SJSA1 (cell line): ENCODE measurements at regions not wholly inside any gene's neighbourhood (a gene's known extent, or its start where the extent isn't known, plus 50 kb on each side); places are given as distances from the start of the nearest gene placed in this dataset.
"Not testable (repeated sequence)": the region's sequence is repeated elsewhere in the genome, so short reads cannot be mapped to it uniquely, and the experiment has no call there.

Experiments
- DNase-seq, 2 experiments: peaks; one replicate each; pipeline ENCODE4 v3.0.0-alpha.2; 2015 to 2020; ENCODE audit warnings: low spot score in 2 of 2, low read depth in 1 of 2
- H3K27ac ChIP-seq: fragments of 250-450 bp; sonication (Bioruptor Pico); 2 replicates; pipeline ENCODE4 v1.5.1; 2020; ENCODE audit warnings: mild to moderate bottlenecking, moderate library complexity
- H3K27me3 ChIP-seq: fragments of 250-450 bp; sonication (Bioruptor Pico); replicated peaks from 2 replicates; pipeline ENCODE4 v1.5.1; 2020; ENCODE audit warnings: mild to moderate bottlenecking, moderate library complexity
- H3K36me3 ChIP-seq: fragments of 250-450 bp; sonication (Bioruptor Pico); 2 replicates; pipeline ENCODE4 v1.5.1; 2020; ENCODE audit warnings: mild to moderate bottlenecking
- H3K4me1 ChIP-seq: fragments of 250-450 bp; sonication (Bioruptor Pico); replicated peaks from 2 replicates; pipeline ENCODE4 v1.6.1; 2021; ENCODE audit warnings: mild to moderate bottlenecking
- H3K4me3 ChIP-seq: fragments of 250-450 bp; sonication (Bioruptor Pico); 2 replicates; pipeline ENCODE4 v1.5.1; 2020; ENCODE audit warnings: mild to moderate bottlenecking
- H3K9me3 ChIP-seq: fragments of 250-450 bp; sonication (Bioruptor Pico); replicated peaks from 2 replicates; pipeline ENCODE4 v1.5.1; 2020; ENCODE audit warnings: mild to moderate bottlenecking

DNA sequence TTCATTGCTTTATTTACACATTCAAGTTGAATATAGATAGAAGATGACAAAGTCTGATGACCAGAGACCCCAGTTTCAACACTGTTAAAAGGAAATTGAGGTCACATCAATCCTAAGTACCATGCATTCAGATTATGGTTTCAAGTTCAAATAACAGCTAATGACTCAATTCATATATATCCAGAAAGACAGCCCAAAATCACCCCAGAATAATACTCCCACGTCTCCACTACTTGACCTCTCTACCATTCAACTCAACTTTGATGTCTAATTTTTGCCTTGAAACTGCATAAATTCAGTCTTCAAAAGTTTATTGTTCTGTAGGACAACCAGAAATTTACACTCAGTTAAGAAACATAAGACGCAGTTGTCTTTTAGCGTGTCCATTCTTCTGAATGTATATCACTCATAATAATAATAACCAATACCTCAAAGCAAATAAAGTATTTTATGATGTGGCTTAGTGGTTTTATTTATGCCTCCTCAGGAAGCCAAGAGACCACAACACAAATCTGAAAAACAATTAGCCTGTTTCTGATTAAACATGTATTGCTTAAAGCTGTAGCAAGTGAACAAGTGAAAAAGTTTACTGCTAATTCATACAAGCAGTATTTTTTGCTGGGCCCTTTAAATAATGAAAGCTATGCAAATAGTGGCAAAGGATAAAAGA lies 569.0 kb downstream of the LTN1 start:
- H3K9me3 ChIP-seq: no peaks in the 10 kb centered on the region
- no peak overlapping the region for H3K4me3 ChIP-seq
- H3K36me3 ChIP-seq: no peaks in the 10 kb centered on the region
- 0 out of 2 replicates have a peak, but pooled peaks cover 4% of the 10 kb centered on the region for H3K4me1 ChIP-seq
- no peak for DNase-seq
- H3K27me3 ChIP-seq: no peaks in the 10 kb centered on the region; the same call in 1 of the 2 replicates
- H3K27ac ChIP-seq: no peak overlapping the region

DNA sequence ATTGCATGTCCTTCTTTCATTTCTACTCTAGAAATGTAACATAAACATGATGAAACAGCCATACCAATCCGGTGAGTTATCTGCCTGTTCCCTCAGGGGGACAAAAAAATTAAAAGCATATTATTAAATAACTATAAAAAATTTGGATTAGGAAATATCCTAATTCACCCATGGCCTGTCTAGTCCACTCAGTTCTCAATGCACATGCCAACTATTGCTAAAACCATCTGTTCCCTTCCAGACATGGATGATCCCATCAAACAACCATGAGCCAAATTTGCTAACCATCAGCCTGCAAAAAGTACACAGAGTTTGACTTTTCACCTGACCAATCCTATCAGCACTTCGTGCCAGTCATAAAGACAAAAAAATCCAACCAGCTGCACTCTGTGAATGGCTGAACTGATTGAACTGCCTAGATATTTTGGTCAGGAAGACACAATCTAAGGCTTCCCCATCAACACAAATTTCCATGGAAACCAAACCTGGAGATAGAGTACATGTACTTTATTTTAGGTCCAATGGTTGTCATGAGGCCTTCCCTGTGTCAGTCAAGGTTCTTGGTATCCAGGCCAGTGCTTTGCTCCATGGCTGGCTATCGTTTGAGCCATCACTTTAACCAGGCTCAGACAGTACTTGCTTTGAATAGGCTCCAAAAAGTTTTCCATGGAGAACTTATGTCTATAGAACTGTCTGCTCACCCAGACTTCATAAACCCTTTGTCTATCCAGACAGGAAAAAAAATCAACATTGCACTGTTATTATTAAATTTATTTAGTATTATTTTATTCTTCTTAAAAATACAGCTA lies 570.8 kb downstream of the LTN1 start:
- H3K36me3 ChIP-seq: no peaks in the 10 kb centered on the region
- H3K27ac ChIP-seq: no peak overlapping the region
- no peaks in the 10 kb centered on the region for H3K4me1 ChIP-seq
- H3K4me3 ChIP-seq: no peak overlapping the region
- no peak for DNase-seq
- no peaks in the 10 kb centered on the region for H3K9me3 ChIP-seq
- no peaks in the 10 kb centered on the region; the same call in 1 of the 2 replicates for H3K27me3 ChIP-seq

DNA sequence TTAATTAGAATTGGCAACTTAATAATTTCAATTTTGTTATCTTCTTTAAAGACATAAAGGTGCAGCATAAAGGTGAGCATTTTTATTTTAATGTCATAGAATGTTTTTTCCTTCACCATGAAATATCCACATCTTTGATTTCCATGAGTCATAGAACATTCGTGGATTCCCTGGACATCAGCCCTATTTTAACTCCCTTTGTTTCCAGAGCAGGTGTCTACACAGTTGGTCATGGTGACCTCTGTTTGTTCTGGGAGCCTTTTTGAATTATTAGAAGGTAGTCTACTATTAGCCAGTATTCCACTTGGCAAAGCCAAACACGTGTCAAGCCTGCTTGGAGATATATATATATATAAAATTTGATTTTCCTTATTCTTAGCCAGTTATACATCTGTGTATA lies 572.9 kb downstream of the LTN1 start:
- no peak for DNase-seq
- H3K4me3 ChIP-seq: no peak overlapping the region
- no peak overlapping the region for H3K27ac ChIP-seq
- no peaks in the 10 kb centered on the region for H3K9me3 ChIP-seq
- H3K27me3 ChIP-seq: no peaks in the 10 kb centered on the region
- no peaks in the 10 kb centered on the region for H3K4me1 ChIP-seq
- H3K36me3 ChIP-seq: no peaks in the 10 kb centered on the region

DNA sequence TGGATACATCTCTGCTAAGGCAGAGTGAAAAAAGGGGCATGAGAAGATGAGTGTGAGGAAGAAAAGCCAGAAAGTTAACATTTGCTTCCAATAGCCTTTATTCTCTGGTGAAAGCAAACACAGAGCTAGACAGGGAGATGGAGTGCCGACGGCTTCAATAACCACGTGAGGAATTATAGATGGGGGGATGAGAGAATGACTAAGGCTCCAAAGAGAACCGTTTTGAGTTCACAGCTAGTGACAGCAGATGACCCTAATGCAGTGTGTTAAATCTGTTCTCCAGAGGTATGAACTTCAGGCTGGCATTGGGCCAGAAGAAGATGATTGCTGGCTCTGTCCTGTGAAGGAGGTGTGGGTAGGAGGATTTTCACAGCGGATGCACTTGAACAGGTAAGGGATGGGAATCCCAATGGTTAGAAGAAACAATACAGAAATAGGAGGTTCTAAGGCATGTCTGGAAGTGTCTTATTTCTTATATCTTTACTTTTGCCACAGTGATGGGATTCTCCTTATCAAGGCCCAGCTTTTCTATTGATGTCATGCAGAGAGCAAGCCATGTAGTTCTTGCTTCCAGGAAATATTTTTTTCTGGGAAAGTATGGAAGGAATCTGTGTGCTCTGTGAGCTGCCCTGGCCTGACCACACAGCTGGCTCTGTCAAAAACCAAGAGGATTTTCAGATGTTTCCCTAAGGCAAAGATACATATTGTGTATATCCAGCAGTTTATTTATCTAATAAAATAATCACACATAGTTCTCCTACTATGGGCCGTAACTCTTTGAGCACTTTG lies 573.8 kb downstream of the LTN1 start:
- Histone ChIP-seq H3K36me3 (no peaks in the 10 kb centered on the region), H3K4me1 (no peaks in the 10 kb centered on the region), H3K27ac (no peak overlapping the region), H3K27me3 (no peaks in the 10 kb centered on the region), H3K9me3 (no peaks in the 10 kb centered on the region), H3K4me3 (no peak overlapping the region)
- no peak for DNase-seq

DNA sequence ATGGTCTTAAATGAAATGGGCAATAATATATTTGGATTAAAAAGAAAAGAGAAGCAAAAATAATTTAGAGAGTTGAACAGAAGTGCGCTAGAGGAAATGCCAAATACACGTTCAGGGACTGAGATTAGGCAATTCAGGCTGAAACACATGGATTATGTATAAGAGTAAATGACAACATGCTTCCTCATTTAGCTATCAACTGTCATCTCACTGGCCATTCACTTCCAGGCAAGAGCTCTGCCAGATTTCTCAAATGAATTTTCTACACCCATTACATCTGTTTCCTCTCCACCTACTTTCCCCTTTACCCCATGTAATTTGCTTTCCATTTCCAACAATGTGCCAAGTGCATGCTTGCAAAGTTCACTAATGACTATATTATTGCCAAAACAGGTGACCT lies 582.4 kb downstream of the LTN1 start:
- Histone ChIP-seq H3K9me3 (no peaks in the 10 kb centered on the region), H3K27ac (no peak overlapping the region), H3K36me3 (no peaks in the 10 kb centered on the region), H3K4me1 (no peaks in the 10 kb centered on the region), H3K27me3 (no peaks in the 10 kb centered on the region), H3K4me3 (no peak overlapping the region)
- no peak for DNase-seq

DNA sequence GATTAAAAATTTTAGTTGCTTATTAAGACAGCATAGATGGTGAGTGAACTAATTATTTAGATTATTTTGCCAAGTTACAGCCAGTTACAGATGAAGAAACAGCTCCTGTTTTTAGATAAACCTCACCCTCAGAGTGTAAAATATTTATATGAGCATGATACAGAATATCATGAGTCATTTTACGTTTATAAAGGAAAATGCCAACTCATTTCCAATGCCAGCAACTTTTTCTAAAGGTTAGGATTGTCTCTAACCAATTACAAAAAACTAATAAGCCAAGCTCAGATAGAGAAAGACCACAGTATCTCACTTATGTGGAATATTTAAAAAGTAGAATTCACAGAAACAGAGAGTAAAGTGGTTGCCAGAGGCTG lies 590.1 kb downstream of the LTN1 start:
- Histone ChIP-seq H3K4me1 (no peaks in the 10 kb centered on the region), H3K9me3 (no peaks in the 10 kb centered on the region), H3K36me3 (no peaks in the 10 kb centered on the region), H3K4me3 (no peak overlapping the region), H3K27ac (no peak overlapping the region), H3K27me3 (no peaks in the 10 kb centered on the region)
- DNase-seq: no peak

DNA sequence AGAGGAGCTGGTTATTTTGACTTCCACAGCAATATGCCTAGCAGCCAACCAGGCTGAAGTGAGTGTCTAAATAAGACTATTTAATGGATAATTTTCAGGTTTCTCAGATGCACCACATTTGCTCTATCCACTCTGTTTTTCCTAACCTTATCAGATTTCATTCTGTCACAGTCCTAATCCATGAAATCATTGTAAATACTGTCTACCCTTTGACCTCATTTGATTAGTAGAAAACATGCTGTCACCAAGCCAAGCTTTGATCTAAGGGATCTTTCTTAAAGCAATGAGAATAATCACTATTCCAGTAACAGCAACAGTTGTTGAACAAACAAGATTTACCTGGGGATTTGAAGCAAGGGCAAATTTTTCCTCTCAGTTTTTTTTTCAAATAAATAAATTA lies 595.6 kb downstream of the LTN1 start:
- Histone ChIP-seq H3K9me3 (0 out of 2 replicates have a peak, but pooled peaks cover 8% of the 10 kb centered on the region), H3K4me1 (no peaks in the 10 kb centered on the region), H3K4me3 (no peak overlapping the region), H3K27ac (no peak overlapping the region), H3K27me3 (no peaks in the 10 kb centered on the region), H3K36me3 (no peaks in the 10 kb centered on the region)
- DNase-seq: no peak

DNA sequence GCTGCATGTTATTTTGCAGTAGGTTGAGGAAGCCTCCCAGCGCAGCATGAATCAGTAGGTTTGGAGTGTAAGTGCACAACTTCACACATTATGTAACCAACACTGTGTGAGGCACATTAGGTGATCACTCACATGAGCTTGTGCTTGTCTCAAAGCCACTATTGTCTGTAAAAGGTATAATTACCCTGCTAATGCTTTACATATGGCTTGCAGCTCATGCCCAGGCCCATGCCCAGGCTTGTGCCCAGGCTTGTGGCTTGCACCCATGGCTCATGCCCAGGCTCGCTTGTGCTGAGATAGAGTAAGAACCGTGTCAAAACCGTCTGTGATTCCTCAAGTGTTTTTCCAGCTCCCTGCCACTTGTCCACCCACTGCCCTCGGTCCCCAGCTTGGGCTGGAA lies 596.3 kb downstream of the LTN1 start:
- no peak overlapping the region for H3K4me3 ChIP-seq
- DNase-seq: no peak
- H3K36me3 ChIP-seq: no peaks in the 10 kb centered on the region
- no peaks in the 10 kb centered on the region for H3K4me1 ChIP-seq
- 0 out of 2 replicates have a peak, but pooled peaks cover 8% of the 10 kb centered on the region for H3K9me3 ChIP-seq
- no peaks in the 10 kb centered on the region for H3K27me3 ChIP-seq
- no peak overlapping the region for H3K27ac ChIP-seq

DNA sequence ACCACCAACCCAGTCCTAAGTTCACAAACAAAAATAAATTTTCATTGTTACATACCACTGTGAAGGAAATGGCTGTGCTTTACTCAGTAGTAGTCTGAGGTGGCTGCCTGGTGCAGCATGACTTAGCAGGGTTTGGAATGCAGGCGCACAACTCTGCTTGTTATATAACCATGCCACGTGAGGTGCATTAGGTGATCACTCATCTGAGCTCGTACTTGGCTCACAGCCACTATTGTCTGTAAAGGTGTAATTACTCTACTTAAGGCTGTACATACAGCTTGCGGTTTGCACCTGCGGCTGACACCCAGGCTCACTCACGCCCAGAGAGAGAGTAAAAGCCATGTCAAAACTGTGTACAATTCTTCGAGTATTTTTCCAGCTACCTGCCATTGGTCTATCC lies 599.4 kb downstream of the LTN1 start:
- Histone ChIP-seq H3K4me3 (no peak overlapping the region), H3K27ac (no peak overlapping the region), H3K36me3 (no peaks in the 10 kb centered on the region), H3K4me1 (no peaks in the 10 kb centered on the region), H3K27me3 (no peaks in the 10 kb centered on the region), H3K9me3 (0 out of 2 replicates have a peak, but pooled peaks cover 8% of the 10 kb centered on the region)
- no peak for DNase-seq

DNA sequence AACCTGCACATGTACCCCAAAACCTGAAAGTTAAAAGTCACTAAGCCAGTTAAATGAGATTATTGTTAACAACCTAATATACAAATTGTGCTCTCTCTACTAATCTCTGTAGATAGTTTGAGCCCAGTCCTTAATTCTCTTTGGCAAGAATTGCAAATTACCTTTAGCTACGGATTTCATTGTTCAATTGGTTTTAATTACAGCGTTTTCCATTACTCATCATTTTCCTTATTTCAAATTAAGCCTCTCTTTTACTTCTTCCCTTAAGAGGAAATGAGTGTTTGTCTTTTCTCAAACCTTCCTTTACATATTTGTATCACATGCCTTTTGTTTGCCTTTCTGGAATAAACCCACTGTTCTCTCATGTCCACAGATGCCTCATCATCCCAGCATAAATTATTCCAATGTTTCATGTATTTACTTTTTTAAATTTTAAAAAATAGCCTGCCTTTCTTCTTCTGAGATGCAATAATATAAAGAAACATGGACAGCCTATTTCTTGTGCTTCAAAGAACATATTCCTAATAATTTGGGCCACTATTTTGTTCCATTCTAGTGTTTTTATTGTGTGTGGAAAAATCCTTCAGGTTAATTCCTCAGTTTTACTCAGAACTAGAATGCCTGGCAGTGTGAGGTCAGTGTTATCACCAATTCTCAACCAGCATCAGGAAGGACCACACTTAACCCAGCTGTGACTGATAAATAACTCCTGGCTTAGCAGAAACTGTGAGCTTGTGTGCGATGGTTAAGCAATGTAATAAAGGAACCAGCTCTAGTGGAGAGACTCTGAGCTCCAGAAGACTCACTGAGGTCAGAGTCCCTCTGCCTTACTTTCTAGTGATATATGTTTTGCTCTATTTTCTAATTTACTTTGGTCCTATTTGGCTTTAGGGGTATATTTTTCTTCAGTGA lies 600.5 kb downstream of the LTN1 start:
- H3K27me3 ChIP-seq: no peaks in the 10 kb centered on the region
- DNase-seq: no peak
- H3K4me3 ChIP-seq: no peak overlapping the region
- no peaks in the 10 kb centered on the region for H3K4me1 ChIP-seq
- 0 out of 2 replicates have a peak, but pooled peaks cover 8% of the 10 kb centered on the region for H3K9me3 ChIP-seq
- H3K36me3 ChIP-seq: no peaks in the 10 kb centered on the region
- H3K27ac ChIP-seq: no peak overlapping the region

DNA sequence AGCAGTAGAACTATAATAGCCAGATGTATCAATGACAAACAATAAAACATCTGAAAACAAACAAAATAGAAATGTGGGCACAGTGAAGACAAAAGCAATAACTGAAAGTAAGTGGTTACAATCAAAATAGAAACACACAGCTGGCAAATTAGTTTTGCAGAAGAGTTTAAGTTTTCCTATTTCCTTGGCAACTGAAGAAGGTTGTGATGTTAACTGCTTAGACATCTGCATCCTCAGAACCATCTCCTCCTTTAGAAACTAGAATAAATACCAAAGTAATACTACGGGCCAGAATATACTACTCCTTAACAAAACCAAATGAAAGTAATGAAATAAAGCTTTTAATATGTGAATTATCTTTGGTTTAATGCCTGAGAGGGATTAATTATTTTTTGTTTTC lies 605.5 kb downstream of the LTN1 start:
- no peak for DNase-seq
- no peaks in the 10 kb centered on the region for H3K4me1 ChIP-seq
- H3K36me3 ChIP-seq: no peaks in the 10 kb centered on the region
- H3K27me3 ChIP-seq: no peaks in the 10 kb centered on the region
- no peak overlapping the region for H3K4me3 ChIP-seq
- no peak overlapping the region for H3K27ac ChIP-seq
- no peaks in the 10 kb centered on the region for H3K9me3 ChIP-seq

DNA sequence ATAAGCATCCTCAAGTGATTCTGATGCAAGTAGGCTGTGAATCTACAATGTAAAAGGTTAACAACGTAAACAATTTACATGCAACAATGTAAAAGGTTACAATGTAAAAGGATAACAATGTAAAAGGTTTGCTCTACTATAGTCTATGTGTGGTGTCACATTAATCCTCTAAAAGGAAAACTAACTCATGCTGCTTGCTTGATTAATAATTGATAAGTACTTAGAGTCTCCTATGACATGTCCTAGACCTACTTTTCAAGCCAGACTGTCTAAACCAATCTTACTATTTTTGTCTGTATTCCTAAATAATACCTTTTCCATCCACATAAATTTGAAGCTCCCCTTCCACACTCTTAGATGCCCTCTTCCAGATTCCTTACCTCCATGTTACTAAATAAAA lies 606.8 kb downstream of the LTN1 start:
- H3K4me1 ChIP-seq: no peaks in the 10 kb centered on the region
- H3K4me3 ChIP-seq: no peak overlapping the region
- H3K27ac ChIP-seq: no peak overlapping the region
- no peaks in the 10 kb centered on the region for H3K36me3 ChIP-seq
- no peaks in the 10 kb centered on the region for H3K9me3 ChIP-seq
- H3K27me3 ChIP-seq: no peaks in the 10 kb centered on the region
- DNase-seq: no peak

DNA sequence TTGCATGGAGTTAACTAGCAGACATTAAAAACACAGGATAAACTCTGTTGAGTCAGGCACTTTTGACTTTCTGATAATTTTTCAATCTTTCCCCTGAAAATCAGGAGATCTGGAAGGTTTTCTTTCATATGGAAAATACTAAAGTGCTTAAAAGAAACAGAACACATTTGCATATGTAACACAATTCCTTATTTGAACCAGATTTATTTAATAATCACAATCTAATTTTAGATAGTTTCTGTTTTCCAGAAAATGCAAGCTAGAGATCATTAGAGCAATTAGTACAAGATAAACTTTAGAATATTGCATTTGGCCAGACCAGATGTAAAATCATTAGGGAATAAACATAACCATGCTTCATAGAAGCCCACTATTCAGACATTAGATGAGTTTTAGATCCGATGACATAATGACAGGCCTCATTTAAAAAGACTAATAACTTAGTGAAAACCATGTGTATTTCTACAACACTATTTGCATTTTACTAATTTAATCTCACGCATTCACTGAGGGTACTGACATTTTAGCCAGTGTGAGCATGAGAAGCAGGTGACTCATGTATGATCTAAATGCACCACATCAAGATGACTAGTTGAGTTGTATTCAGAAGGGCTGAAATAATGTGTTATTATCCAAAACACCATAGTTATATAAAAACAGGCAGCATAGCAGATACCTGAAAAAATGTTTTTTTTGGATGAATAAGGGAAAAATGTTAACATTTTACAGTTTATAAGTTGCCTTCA lies 611.5 kb downstream of the LTN1 start:
- not testable (repeated sequence) for H3K4me1 ChIP-seq, H3K27me3 ChIP-seq, H3K9me3 ChIP-seq, H3K36me3 ChIP-seq, H3K4me3 ChIP-seq, H3K27ac ChIP-seq, DNase-seq
